M059J (cell line): ENCODE measurements at regions not wholly inside any gene's neighbourhood (a gene's known extent, or its start where the extent isn't known, plus 50 kb on each side); places are given as distances from the start of the nearest gene placed in this dataset.
"Not testable (repeated sequence)": the region's sequence is repeated elsewhere in the genome, so short reads cannot be mapped to it uniquely, and the experiment has no call there.

Experiments
- DNase-seq: peaks from one replicate; pipeline ENCODE4 v3.0.0-alpha.2; 2012; ENCODE audit warnings: low read depth

- DNase-seq = peak; percentile 98
Observed at GRCh38 chr7:104956753-104957450, 57.1 kb upstream of the KMT2E start.

GRCh38 chr7:104958371-104958865 lies 55.6 kb upstream of the KMT2E start:
- no peak for DNase-seq

GRCh38 chr7:104959483-104959882 lies 54.5 kb upstream of the KMT2E start:
- not testable (repeated sequence) for DNase-seq

GRCh38 chr7:104960741-104961448 lies 53.1 kb upstream of the KMT2E start:
- no peak for DNase-seq

GRCh38 chr7:104961821-104962220 lies 52.2 kb upstream of the KMT2E start:
- DNase-seq = no peak

GRCh38 chr7:104962781-104963180 lies 51.2 kb upstream of the KMT2E start:
- peak; percentile 67 for DNase-seq

GRCh38 chr7:104963378-104963990 lies 50.5 kb upstream of the KMT2E start:
- DNase-seq = no peak

- peak; percentile 61 for DNase-seq
Observed at GRCh38 chr7:104963991-104964385, 50.0 kb upstream of the KMT2E start.
